ENCODE measurements at regions not wholly inside any gene's neighbourhood (a gene's known extent, or its start where the extent isn't known, plus 50 kb on each side); places are given as distances from the start of the nearest gene placed in this dataset.
"Not testable (repeated sequence)": the region's sequence is repeated elsewhere in the genome, so short reads cannot be mapped to it uniquely, and the experiment has no call there.

DNA sequence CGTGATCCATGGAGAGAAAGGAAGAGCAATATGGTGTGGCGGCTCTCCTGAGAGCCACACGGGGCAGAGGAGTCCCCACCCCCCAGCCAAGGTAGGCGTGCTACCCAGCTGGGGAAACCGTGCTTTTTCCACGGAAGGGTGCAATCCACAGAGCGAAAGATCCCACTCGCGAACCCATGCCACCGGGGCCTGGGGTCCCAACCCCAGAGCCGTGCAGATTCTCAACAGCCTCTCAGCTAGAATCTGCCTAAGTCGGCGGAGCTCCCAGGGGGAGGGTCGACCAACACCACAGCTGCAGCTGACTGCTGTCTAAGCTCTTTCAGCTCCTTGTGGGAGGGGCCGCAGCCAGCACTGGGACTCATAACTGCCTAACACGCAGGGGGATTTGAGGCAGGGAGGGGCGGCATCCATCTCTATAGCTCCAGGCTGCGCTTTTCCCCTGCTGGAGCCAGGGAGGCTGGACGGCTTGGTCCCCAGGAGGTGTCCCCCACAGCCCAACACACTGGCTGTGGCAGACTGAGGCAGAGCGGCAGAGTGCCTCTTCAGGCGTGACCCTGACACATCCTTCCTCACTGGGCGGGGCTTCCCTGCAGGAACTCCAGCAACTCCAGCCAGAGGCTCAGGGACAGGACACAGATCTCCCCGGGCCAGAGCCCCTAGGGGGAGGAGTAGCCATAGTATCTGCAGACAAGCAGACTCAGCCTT, 107.6 kb upstream of the ZBTB20 start:
- DNase-seq = no peak

DNA sequence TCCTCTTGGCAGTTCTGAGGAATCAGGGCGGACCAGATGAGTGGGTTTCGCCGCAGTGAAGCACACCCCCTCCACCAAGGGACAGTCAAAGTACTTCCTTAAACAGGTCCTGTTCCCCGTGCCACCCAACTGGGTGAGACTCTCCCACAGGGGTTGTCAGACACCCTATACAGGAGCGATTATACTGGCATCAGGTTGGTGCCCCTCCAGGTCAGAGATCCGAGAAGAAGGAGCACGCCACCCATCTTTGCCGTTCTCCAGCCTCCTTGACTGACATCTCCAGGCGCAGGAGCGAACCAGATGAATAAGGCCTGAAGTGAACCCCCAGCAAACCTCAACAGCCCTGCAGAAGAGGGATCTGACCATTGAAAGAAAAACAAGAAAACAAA, 108.1 kb upstream of the ZBTB20 start:
- no peak for DNase-seq

DNA sequence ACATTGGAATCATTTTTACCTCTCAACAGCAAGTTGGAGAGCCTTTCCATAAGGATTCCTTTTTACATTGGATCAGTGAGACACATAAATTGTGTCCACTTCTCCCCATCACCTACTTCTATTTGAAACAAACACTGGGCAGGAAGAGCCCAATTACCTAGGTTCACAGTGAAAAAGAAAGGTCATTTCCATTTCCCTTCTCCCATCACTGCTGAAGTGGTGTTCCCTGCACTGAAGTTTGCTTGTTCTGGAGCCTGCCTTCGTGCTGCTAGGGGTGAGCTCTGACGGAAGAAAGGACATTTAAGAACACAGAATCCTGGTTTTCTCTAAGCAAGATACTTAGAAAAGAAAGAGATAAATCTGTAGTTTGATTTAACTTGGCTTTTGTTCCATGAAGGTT, 123.8 kb upstream of the ZBTB20 start:
- DNase-seq = no peak

DNA sequence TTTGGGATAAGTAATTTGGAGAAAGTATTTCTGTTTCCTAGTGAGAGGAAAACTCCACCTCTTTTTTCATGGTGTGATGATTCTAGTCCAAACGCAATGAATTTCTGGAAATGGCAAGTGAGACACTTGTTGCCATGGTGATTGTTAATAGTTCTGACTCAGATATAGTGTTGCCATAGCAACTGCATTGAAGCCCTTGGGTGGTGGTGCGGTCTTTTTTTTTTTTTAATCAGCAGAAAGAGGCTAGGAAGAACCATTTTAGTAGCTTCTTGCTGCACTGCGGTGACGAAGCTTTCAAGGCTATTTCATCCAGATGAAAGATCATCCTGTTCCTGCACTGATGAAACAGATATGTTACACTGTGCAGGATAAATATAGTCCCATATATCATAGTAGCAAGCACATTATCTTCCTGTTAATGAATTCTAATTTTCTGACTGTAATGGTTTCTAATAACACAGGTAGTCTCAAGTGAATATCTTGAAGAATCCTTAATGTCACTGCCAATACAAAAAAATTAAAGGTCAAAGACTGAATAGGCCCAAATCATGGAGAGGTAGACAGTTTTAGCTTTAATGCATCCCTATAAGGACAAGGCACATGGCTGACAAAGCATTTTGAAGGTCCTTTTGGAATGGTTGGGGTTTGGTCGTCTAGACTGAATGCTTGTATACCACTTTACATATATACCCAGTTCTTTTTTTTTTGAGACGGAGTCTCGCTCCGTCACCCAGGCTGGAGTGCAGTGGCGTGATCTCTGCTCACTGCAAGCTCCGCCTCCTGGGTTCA, 125.1 kb upstream of the ZBTB20 start:
- DNase-seq = peak; percentile 82

DNA sequence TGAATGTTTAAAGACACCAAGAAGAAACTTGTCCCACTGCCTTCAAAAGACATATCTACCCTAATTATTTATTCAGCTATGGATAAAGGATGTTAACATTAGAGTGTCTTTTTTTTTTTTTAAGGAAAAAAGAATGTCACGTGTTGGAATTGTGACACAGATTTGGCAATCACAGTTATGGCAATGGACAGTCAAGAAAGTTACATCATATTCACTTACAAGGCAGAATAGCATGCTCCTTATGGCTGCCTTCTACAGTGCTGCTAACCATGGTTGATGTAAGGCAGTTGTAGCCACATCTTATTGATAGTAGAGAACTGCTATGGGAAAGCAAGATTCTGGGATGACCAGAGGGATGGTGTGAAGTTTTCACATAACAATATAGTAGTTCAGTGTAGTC, 128.8 kb upstream of the ZBTB20 start:
- DNase-seq = peak; percentile 8

DNA sequence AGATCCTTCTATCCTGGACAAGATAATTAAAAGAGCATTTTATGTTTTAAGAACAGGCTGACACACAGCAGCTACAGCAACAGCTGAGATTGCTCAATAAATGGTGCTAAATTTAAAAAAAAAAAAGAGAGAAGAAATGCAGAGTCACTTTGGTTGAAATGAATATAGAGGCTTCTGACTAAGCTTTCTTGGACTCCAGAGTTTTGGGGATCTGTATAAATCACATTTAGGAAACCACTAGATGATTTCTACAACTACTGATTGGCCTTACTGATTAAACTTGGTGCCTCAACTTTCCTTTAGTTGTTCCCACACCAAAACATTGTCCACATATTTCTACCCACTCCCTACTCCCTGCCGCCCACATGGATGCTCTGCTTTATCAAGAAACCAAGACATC, 132.9 kb upstream of the ZBTB20 start:
- DNase-seq = peak; percentile 79

DNA sequence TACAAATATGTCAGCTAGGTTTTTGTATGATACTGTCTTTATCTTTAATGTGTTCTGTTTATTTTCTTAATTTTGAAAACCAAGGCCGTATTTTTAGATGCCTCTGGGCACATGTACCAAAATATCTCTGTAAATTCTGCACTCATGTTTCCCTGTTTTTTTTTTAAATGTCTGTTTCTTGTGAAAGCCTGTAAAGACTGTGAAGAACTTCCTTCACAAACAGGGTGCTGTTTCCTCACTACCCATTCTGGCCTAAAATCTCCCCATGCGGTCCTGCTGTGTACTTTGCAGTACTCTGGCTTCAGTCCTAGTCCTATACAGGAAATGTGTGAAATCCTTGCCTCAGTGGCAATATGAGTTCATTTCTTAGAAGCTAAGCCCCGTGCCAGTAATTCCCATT, 133.4 kb upstream of the ZBTB20 start:
- no peak for DNase-seq

DNA sequence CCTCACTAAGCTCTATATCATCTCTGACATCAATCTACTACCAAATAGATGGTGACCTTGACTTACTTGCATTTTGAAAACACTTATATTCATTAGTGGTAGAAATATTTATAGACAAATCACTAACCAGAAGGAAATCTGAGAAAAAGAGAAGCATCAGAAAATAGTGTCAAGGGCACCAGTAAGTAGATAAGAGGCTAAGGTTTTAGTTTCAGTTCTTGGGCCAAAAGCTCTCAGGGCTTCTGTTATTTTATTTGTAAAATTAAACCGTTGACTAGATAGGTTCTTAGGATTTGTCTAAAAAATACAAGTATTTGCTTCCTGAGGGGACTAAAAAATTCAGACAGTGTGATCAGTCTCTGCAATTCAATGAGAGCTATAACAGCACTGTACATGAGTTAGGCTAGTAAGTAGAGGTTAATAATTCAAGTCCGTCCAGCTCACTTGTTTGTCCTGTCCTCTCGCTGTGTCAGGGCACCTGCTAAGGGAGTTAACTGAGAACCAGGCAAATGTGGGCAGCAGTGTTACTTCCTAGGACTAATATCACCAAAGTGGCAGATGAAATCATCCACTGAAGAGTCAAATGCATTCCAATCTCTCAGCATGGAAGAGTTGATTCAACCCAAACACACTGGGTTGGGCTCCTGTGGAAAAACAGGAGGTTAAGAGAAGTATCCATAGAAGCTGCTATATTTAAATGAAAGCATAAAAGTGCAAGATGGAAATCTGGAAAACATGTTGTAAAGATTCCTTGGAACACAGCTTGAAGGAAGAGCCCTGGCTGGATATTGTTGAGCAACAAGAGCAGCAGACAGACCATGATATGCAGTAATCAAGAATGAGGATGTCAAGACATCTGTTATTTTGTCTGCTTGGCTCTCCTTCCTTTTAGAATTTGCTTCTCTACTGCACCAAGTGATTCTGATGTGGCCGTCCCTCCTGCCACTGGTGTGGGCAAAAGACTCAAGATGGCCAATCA, 134.9 kb upstream of the ZBTB20 start:
- peak; percentile 13 for DNase-seq

DNA sequence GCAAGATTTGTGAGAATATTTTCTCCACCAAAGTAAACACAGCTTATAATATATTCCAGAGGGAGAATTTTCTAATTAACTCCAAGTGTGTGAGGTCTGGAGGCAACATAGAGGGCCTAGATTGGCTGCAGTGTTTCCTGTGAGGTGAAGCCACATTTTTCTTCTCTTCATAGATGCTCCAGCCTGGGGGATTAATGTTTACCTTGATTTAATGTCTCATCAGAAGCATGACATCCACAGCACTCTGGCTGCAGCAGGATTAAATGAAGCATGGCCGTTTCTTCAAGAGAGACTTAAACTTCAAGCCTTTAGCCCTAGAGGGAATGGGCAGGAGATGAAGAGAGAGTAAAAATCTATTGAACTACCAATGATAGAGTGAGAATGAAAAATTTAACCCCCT, 137.9 kb upstream of the ZBTB20 start:
- DNase-seq = peak; percentile 47

DNA sequence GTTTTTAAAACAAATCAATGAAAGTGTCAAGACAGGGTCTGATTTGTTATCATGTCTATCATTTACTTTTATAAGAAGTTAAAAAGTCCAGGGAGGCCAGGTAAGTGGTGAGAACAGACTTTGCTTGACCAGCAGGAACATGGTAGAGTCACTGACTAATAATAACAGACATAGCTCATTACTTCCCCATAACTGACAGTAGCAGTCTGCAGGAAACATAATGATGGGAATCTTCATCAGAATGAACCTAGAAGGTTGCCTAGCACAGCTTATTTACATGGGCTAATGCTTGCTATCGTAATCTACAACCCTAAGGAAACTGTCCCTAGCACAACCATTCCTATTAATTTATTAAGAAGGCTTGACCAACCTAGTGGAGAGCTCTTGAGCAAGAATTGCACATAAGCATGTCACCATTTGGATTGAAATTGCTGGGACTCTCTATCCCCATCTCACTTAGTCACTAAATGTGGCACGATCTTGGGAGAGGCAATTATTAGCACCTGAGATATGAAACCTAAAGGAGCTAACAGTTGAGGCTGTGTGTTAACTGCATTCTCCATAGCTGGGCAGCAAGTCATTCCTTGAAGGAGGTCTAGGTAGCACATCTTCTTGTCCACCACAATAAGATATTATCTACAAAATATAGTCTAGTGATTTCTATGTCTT, 139.6 kb upstream of the ZBTB20 start:
- DNase-seq = no peak

DNA sequence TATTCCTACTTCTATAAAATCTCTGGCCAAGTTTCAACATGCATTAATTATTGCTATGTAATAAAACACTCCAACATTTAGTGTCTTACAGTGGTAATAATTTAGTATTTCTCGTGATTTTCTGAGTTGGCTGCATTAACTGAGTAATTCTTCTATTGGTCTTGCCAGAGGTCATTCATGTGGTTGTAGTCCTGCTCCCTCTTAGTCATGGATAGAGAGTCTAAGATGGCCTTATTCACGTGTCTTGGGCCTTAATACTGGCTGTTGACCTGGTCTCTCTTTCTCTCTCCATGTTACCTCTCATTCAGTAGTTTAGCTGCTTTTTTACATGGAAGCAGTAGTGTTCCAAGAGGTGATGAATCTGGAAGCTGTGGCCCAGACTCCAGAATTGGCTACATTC, 140.1 kb upstream of the ZBTB20 start:
- no peak for DNase-seq

DNA sequence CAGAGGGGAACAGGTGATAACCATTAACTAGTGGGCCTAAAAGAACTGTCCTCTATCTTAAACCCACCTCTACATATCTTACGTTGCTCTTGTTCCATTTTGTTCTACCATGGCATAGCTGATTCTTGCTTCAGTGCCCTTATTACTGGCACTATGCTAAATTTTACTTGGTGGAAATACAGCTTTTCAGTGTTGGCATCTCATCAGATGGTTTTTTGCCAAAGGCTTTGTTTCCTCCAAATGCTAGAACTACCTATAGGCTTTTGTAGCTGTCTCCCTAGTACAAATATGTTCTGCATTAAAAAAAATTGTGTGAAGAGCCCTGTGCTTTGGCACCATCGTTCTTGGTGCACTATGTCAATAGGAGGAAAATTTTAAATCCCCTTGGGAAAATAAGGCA, 145.0 kb upstream of the ZBTB20 start:
- DNase-seq = no peak

DNA sequence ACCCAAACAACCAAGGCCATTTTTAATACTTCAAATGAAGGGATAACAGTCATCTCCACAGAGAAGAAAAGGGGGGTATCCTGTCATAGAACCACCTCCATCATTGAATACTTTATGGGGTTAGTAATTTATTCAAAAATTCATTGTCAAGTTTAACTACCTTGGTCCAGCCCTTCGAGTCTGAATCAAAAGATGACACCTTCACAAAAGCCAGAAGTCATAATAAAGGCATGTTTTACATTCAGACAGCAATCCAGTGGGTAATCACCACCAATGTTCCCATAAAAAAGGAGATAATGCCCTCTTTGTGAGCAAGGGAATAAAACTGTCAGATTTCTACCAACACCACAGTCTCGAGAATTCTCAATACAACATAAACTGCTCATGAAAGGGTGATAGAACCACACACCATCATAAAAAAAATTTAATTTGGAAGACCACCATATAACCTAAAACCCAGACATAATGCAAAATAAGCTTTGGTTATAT, 145.6 kb upstream of the ZBTB20 start:
- no peak for DNase-seq

DNA sequence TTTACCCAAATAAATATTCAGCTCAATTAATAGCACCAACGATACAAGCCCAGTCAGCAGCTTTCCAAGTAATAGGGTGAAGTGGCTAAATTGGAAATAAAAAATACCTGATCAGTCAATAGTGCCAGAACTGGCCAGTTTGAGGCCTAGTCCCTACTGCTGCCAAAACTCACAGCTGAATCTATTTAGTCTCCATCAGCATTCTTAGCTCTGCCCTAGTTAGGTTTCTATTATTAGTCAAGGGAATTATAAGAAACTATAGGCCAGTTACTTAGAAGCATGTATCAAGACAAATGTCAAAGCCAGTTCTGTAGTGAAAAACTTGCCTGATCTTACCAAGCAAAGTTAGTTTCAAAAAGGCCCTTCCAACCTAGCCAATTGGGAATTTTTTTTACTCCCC, 146.2 kb upstream of the ZBTB20 start:
- DNase-seq = no peak

DNA sequence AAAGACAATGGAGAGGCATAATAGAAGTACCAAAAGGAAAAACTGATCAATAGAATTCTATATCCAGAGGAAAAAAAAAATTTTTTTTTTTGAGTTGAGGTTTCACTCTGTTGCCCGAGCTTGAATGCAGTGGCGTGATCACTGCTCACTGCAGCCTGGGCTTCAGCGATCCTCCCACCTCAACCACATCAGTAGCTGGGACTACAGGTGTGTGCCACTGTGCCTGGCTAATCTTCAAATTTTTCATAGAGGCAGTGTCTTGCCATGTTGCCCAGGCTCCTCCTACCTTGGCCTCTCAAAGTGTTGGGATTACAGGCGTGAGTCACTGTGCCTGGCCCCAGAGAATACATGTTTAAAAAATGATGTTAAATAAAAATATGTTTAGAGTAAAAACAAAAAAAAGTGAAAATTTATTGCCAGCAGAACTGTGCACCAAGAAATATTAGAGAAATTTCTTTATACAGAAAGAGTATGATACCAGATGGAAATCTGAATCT, 154.3 kb upstream of the ZBTB20 start:
- DNase-seq = no peak

DNA sequence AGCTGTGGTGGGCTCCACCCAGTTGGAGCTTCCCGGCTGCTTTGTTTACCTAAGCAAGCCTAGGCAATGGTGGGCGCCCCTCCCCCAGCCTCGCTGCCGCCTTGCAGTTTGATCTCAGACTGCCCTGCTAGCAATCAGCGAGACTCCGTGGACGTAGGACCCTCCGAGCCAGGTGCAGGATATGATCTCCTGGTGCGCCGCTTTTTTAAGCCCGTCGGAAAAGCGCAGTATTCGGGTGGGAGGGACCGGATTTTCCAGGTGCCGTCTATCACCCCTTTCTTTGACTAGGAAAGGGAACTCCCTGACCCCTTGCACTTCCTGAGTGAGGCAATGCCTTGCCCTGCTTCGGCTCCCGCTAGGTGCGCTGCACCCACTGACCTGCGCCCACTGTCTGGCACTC, 170.9 kb upstream of the ZBTB20 start:
- not testable (repeated sequence) for DNase-seq

DNA sequence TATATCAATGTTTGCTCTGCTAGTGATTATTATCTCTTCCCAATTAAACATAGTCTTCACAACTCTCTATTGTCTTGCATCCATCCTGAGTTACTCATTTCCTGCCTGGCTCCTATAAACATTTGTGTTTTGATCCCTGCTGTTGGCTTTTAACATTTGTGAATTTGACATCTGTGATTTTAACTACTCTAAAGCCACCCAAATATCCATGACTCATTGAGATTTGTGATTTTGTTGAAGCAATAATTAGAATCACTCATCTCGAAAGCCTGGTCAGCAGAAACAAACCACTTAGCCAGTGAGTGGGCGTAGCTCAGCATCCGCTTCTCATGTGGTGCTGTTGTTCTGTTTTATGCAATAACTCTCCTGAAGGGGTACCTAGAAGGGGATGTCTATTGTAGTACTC, 174.3 kb upstream of the ZBTB20 start:
- peak; percentile 87 for DNase-seq

DNA sequence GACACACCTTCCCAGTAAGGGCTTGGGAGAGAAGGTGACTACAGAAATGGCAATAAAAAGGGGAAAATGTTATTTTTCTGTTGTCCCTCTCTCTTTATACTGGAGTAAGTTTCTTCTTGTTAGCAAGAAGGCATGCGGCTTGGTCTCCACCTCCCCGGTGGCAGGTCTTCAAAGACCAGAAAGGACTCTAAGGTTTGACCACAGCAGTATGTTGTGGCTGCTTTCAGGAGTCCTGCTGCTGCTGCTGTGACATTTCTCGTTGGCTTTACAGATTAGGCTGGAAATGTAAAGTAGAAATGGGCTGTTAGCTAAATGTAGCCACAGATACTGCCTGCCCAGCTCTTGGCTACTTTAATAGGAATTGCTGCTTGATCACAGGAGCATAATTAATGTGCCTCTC, 175.8 kb upstream of the ZBTB20 start:
- no peak for DNase-seq

DNA sequence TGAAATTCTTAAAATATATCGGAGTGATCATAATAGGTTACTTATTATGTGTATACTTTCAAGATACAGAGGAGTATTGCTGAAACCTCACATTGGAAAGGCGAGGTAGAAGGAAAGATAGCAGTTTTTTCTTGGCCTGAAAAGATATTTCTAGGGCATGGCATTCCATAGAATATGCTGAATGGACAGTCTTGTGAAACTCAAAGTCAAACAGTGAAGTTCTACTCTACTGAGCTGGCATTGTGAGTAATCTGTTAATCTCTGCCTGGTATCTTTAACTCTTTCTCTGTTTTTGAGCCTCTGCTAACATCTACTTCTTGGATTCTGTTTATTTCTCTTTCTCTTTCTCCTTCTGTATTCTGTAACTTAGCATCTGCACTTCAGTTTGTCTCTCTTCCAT, 176.3 kb upstream of the ZBTB20 start:
- no peak for DNase-seq

DNA sequence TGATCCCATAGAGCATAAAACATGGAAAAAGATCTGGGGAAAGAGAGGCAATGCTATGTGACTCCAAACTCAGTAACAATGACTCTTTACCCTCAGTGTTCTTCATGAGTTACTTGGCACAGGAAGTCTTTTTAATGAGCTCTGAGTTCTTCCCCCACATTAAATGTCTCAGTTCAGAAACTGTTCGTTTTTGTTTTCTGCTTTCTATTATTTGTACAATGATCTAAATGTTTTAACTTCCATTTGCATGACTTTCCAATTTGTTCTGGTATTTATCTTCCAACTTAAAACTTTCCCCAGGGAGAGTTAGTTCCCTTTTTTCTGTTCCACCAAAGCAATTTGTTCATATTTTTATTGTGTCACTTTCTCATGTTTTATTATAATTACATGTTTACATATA, 177.0 kb upstream of the ZBTB20 start:
- no peak for DNase-seq

DNA sequence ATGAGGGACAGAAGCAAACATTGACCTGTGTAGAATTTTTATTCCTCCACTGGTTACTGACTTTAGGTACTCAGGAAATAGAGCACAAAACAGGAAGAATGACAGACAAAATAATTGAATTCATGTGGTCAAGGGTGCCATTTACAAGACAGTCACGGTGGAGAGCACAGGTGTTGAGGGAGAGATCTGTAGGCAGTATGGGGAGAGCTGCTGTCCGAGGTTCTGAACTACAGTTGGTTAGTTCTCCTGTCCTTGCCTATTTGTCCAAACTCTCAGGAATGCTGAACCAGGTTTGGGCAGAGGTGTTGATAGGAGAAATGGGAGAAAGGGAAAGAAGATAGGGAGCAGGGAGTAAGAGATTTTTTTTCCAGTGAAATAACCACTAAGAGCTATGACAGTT, 178.5 kb upstream of the ZBTB20 start:
- peak; percentile 48 for DNase-seq

DNA sequence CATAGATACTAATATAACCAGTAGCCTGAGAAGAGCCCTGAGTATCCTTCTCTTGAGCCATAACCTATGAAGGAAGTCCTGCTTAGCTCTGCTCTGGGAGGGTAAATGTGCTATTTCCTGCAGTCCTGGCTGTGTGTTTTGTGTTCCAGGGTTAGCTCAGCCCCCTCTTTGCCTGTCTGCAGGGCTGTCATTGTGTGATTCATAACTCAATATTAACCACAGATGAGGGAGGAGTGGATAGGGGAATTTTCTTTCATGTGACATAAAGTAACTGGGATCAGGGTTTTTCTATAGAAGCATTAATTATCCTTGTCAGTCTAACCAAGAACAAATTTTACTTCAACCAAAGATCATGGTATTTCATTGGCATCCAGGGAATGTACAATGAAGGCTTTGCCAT, 183.3 kb upstream of the ZBTB20 start:
- DNase-seq = peak; percentile 88

DNA sequence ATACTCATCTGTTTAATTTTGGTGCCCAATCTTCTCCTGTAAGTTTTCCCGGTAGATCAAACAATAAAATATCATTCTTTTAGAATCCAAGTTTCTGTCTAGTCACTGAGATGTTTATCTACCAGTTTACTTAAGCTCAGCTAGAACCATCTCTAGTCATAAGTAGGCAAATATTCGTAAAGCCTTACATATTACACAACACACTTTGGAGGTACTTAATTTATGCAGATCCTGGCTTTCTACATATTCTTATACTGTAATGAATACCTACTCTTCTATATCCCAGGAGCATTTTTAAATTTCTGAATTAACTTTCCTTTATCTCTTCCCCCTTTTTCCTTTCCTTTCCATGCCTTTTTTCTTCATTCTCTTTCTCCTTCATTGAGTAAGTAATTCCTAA, 185.9 kb upstream of the ZBTB20 start:
- no peak for DNase-seq

Measured in fibroblast of skin of right quadriceps (primary cell).